H1 (cell line): ENCODE measurements at regions not wholly inside any gene's neighbourhood (a gene's known extent, or its start where the extent isn't known, plus 50 kb on each side); places are given as distances from the start of the nearest gene placed in this dataset.
"Not testable (repeated sequence)": the region's sequence is repeated elsewhere in the genome, so short reads cannot be mapped to it uniquely, and the experiment has no call there.

Experiments
- CTCF ChIA-PET: fragments of 300-600 bp; sonication (Branson Sonifier 250); formaldehyde crosslinking; loops from one replicate; lab custom pipeline; 2021; ENCODE audit not compliant: partially characterized antibody; lab: Charles Lee
- POLR2A ChIA-PET: fragments of 300-600 bp; sonication (Branson Sonifier 250); formaldehyde crosslinking; loops from one replicate; lab custom pipeline; 2021; ENCODE audit warnings: inconsistent platforms; ENCODE audit not compliant: partially characterized antibody; lab: Charles Lee
- DNase-seq, 2 experiments: peaks; one replicate each; pipeline versions ENCODE4 v3.0.0 to v3.0.0-alpha.2; 2010 to 2022; ENCODE audit warnings: low spot score in 2 of 2, low read depth in 1 of 2, mixed read lengths in 1 of 2
- FAIRE-seq: peaks from 2 replicates; lab custom pipeline; 2011; peaks lifted over from hg19 to GRCh38; lab: Jason Lieb, UNC
- H2AFZ ChIP-seq: 2 replicates; pipeline ENCODE4 v1.8.1; 2012; ENCODE audit warnings: low read length, inconsistent platforms
- H2AK5ac ChIP-seq: 2 replicates; pipeline ENCODE4 v1.6.1; 2013; ENCODE audit warnings: low read depth, low read length
- H2BK120ac ChIP-seq: replicated peaks from 2 replicates; pipeline ENCODE3; 2013; ENCODE audit warnings: low read depth, low read length, inconsistent platforms
- H2BK12ac ChIP-seq: 2 replicates; pipeline ENCODE4 v1.6.1; 2013; ENCODE audit warnings: low read depth, low read length
- H2BK15ac ChIP-seq: 2 replicates; pipeline ENCODE4 v1.6.1; 2013; ENCODE audit warnings: low read length
- H2BK20ac ChIP-seq: 2 replicates; pipeline ENCODE4 v1.6.1; 2013; ENCODE audit warnings: low read length
- H2BK5ac ChIP-seq: 2 replicates; pipeline ENCODE4 v1.6.1; 2013; ENCODE audit warnings: low read depth, low read length
- H3K14ac ChIP-seq: 2 replicates; pipeline ENCODE4 v1.6.1; 2013; ENCODE audit warnings: inconsistent platforms; ENCODE audit not compliant: insufficient read length
- H3K18ac ChIP-seq: 2 replicates; pipeline ENCODE4 v1.6.1; 2013; ENCODE audit warnings: low read length; ENCODE audit errors: extremely low read depth
- H3K23ac ChIP-seq: 2 replicates; pipeline ENCODE4 v1.6.1; 2013; ENCODE audit warnings: inconsistent platforms; ENCODE audit not compliant: insufficient read length
- H3K23me2 ChIP-seq: 2 replicates; pipeline ENCODE4 v1.6.1; 2013; ENCODE audit warnings: low read depth, low read length
- H3K27ac ChIP-seq: 2 replicates; pipeline ENCODE4 v1.6.1; 2011; ENCODE audit warnings: low read depth, low read length, inconsistent platforms
- H3K27me3 ChIP-seq, 4 experiments: replicated peaks in 1 of 4; 1 replicate in 1 of 4; 2 replicates in 3 of 4; pipeline versions ENCODE4 v1.6.1 to v1.8.1; 2011 to 2013; ENCODE audit warnings: low read length in 3 of 4, mild to moderate bottlenecking in 3 of 4, inconsistent platforms in 2 of 4, mixed read lengths in 2 of 4, moderate library complexity in 1 of 4; ENCODE audit not compliant: control insufficient read depth in 3 of 4, insufficient read depth in 3 of 4; ENCODE audit errors: extremely low read depth in 1 of 4
- H3K36me3 ChIP-seq, 4 experiments: 2 replicates each; pipeline versions ENCODE4 v1.6.1 to v1.8.1; 2011 to 2013; ENCODE audit warnings: mild to moderate bottlenecking in 4 of 4, low read length in 3 of 4, moderate library complexity in 2 of 4, control low read depth in 1 of 4, inconsistent platforms in 1 of 4; ENCODE audit not compliant: insufficient read depth in 4 of 4, control insufficient read depth in 2 of 4
- H3K4ac ChIP-seq: replicated peaks from 2 replicates; pipeline ENCODE3; 2013; ENCODE audit warnings: low read length, low read depth, mixed read lengths, inconsistent platforms; ENCODE audit not compliant: insufficient read length
- H3K4me1 ChIP-seq, 4 experiments: replicated peaks in 1 of 4; 1 replicate in 1 of 4; 2 replicates in 3 of 4; pipeline versions ENCODE4 v1.6.1 to v1.8.1; 2011 to 2013; ENCODE audit warnings: low read length in 3 of 4, inconsistent platforms in 2 of 4, mixed read lengths in 1 of 4; ENCODE audit not compliant: insufficient read depth in 4 of 4, control insufficient read depth in 3 of 4
- H3K4me2 ChIP-seq, 2 experiments: 2 replicates each; pipeline versions ENCODE4 v1.6.1 to v1.8.1; 2011 to 2013; ENCODE audit warnings: low read depth in 2 of 2, low read length in 2 of 2, control low read depth in 1 of 2, inconsistent platforms in 1 of 2, mild to moderate bottlenecking in 1 of 2; ENCODE audit not compliant: insufficient read depth in 1 of 2
- H3K4me3 ChIP-seq, 4 experiments: fragments of 200-600, 300-600 bp in 1 of 4; sonication (generic), shearing (Covaris generic), sonication (Bioruptor Twin) in 1 of 4; 2 replicates each; pipeline versions ENCODE4 v1.5.1 to v1.8.1; 2011 to 2016; ENCODE audit warnings: low read length in 4 of 4, low read depth in 3 of 4, control low read depth in 2 of 4, inconsistent platforms in 2 of 4, mild to moderate bottlenecking in 2 of 4, mixed read lengths in 1 of 4, moderate library complexity in 1 of 4; ENCODE audit not compliant: insufficient read depth in 2 of 4; ENCODE audit errors: extremely low read depth in 1 of 4
- H3K56ac ChIP-seq: replicated peaks from 2 replicates; pipeline ENCODE3; 2013; ENCODE audit warnings: low read depth, mild to moderate bottlenecking, mixed read lengths, low read length, inconsistent platforms; ENCODE audit not compliant: insufficient read length
- H3K79me1 ChIP-seq: 2 replicates; pipeline ENCODE4 v1.6.1; 2013; ENCODE audit warnings: low read depth, low read length, control low read depth
- H3K79me2 ChIP-seq, 2 experiments: 2 replicates each; pipeline versions ENCODE4 v1.6.1 to v1.8.1; 2012 to 2013; ENCODE audit warnings: low read length in 2 of 2, mild to moderate bottlenecking in 2 of 2, inconsistent platforms in 1 of 2; ENCODE audit not compliant: insufficient read depth in 2 of 2, control insufficient read depth in 1 of 2
- H3K9ac ChIP-seq, 4 experiments: replicated peaks in 1 of 4; 1 replicate in 1 of 4; 2 replicates in 3 of 4; pipeline versions ENCODE4 v1.6.1 to v1.8.1; 2011 to 2013; ENCODE audit warnings: low read depth in 3 of 4, low read length in 3 of 4, control low read depth in 2 of 4, mild to moderate bottlenecking in 2 of 4, moderate library complexity in 2 of 4, inconsistent platforms in 1 of 4; ENCODE audit errors: extremely low read depth in 1 of 4
- H3K9me3 ChIP-seq, 2 experiments: 2 replicates each; pipeline versions ENCODE4 v1.6.1 to v1.8.1; 2012 to 2013; ENCODE audit warnings: mild to moderate bottlenecking in 2 of 2, moderate library complexity in 2 of 2, control low read depth in 1 of 2, inconsistent platforms in 1 of 2, low read depth in 1 of 2, low read length in 1 of 2, mixed read lengths in 1 of 2; ENCODE audit not compliant: insufficient read depth in 2 of 2
- H4K20me1 ChIP-seq, 2 experiments: replicated peaks in 1 of 2; 2 replicates each; pipeline versions ENCODE3 to v1.8.1; 2011 to 2013; ENCODE audit warnings: inconsistent platforms in 2 of 2, low read length in 2 of 2, mild to moderate bottlenecking in 1 of 2; ENCODE audit not compliant: insufficient read depth in 2 of 2, control insufficient read depth in 1 of 2
- H4K5ac ChIP-seq: 2 replicates; pipeline ENCODE4 v1.6.1; 2013; ENCODE audit warnings: low read length, low read depth, mixed read lengths, inconsistent platforms; ENCODE audit not compliant: insufficient read length
- H4K8ac ChIP-seq: 2 replicates; pipeline ENCODE4 v1.8.0; 2013; ENCODE audit warnings: mild to moderate bottlenecking, moderate library complexity, low read length, inconsistent platforms; ENCODE audit not compliant: insufficient read depth; ENCODE audit errors: extremely low read depth
- H4K91ac ChIP-seq: replicated peaks from 2 replicates; pipeline ENCODE3; 2013; ENCODE audit warnings: low read length, mixed read lengths, inconsistent platforms; ENCODE audit not compliant: insufficient read length
- WGBS, 2 experiments: shearing (Covaris generic) in 1 of 2; methylation state at CpG; one replicate each; pipeline versions ENCODE4 v1.1.6 to v1.1.7; 2013 to 2015; ENCODE audit warnings: low lambda C conversion rate in 2 of 2, mixed read lengths in 2 of 2, inconsistent platforms in 1 of 2, low coverage in 1 of 2, missing lambda C conversion rate in 1 of 2; ENCODE audit not compliant: insufficient replicate concordance in 2 of 2, insufficient coverage in 1 of 2, insufficient read length in 1 of 2; ENCODE audit errors: extremely low coverage in 1 of 2, missing lambda C conversion rate in 1 of 2; 5-methylcytosine and 5-hydroxymethylcytosine counted together

- H3K9me3 ChIP-seq, H2BK12ac ChIP-seq, H3K36me3 ChIP-seq, H3K27me3 ChIP-seq, H4K91ac ChIP-seq, H3K23me2 ChIP-seq, H3K4ac ChIP-seq, H2BK20ac ChIP-seq, FAIRE-seq, H3K27ac ChIP-seq, H2BK15ac ChIP-seq, DNase-seq, H3K56ac ChIP-seq, H4K5ac ChIP-seq, H2BK5ac ChIP-seq, H2BK120ac ChIP-seq, POLR2A ChIA-PET, H4K20me1 ChIP-seq, H3K79me1 ChIP-seq, H4K8ac ChIP-seq, H2AK5ac ChIP-seq, H3K23ac ChIP-seq, H3K4me3 ChIP-seq, H3K14ac ChIP-seq, CTCF ChIA-PET, H3K79me2 ChIP-seq, H3K4me1 ChIP-seq, H3K9ac ChIP-seq, H3K18ac ChIP-seq: not testable (repeated sequence)
- peak overlapping the region; percentile 41; the same call in 1 of the 2 replicates for H2AFZ ChIP-seq
- H3K4me2 ChIP-seq, result 0 out of 4 replicates have a peak overlapping the region, but pooled peaks of 1 of the 2 experiments have one; percentile 22
- 39% methylated on average over 2 of the region's 2 CpGs; no CpG with 5 or more reads in 1 of the 2 experiments for WGBS, 2 experiments
Measured at GRCh38 chr2:51263101-51263500, 231.2 kb upstream of the NRXN1 start.
